H1 (cell line): ENCODE measurements at regions not wholly inside any gene's neighbourhood (a gene's known extent, or its start where the extent isn't known, plus 50 kb on each side); places are given as distances from the start of the nearest gene placed in this dataset.

Experiments used
- CTCF ChIA-PET: fragments of 300-600 bp; sonication (Branson Sonifier 250); formaldehyde crosslinking; loops from one replicate; lab custom pipeline; 2021; ENCODE audit not compliant: partially characterized antibody; lab: Charles Lee
- POLR2A ChIA-PET: fragments of 300-600 bp; sonication (Branson Sonifier 250); formaldehyde crosslinking; loops from one replicate; lab custom pipeline; 2021; ENCODE audit warnings: inconsistent platforms; ENCODE audit not compliant: partially characterized antibody; lab: Charles Lee
- DNase-seq, 2 experiments: peaks; one replicate each; pipeline versions ENCODE4 v3.0.0 to v3.0.0-alpha.2; 2010 to 2022; ENCODE audit warnings: low spot score in 2 of 2, low read depth in 1 of 2, mixed read lengths in 1 of 2
- FAIRE-seq: peaks from 2 replicates; lab custom pipeline; 2011; peaks lifted over from hg19 to GRCh38; lab: Jason Lieb, UNC
- H2AFZ ChIP-seq: 2 replicates; pipeline ENCODE4 v1.8.1; 2012; ENCODE audit warnings: low read length, inconsistent platforms
- H2AK5ac ChIP-seq: 2 replicates; pipeline ENCODE4 v1.6.1; 2013; ENCODE audit warnings: low read depth, low read length
- H2BK120ac ChIP-seq: replicated peaks from 2 replicates; pipeline ENCODE3; 2013; ENCODE audit warnings: low read depth, low read length, inconsistent platforms
- H2BK12ac ChIP-seq: 2 replicates; pipeline ENCODE4 v1.6.1; 2013; ENCODE audit warnings: low read depth, low read length
- H2BK15ac ChIP-seq: 2 replicates; pipeline ENCODE4 v1.6.1; 2013; ENCODE audit warnings: low read length
- H2BK20ac ChIP-seq: 2 replicates; pipeline ENCODE4 v1.6.1; 2013; ENCODE audit warnings: low read length
- H2BK5ac ChIP-seq: 2 replicates; pipeline ENCODE4 v1.6.1; 2013; ENCODE audit warnings: low read depth, low read length
- H3K14ac ChIP-seq: 2 replicates; pipeline ENCODE4 v1.6.1; 2013; ENCODE audit warnings: inconsistent platforms; ENCODE audit not compliant: insufficient read length
- H3K18ac ChIP-seq: 2 replicates; pipeline ENCODE4 v1.6.1; 2013; ENCODE audit warnings: low read length; ENCODE audit errors: extremely low read depth
- H3K23ac ChIP-seq: 2 replicates; pipeline ENCODE4 v1.6.1; 2013; ENCODE audit warnings: inconsistent platforms; ENCODE audit not compliant: insufficient read length
- H3K23me2 ChIP-seq: 2 replicates; pipeline ENCODE4 v1.6.1; 2013; ENCODE audit warnings: low read depth, low read length
- H3K27ac ChIP-seq: 2 replicates; pipeline ENCODE4 v1.6.1; 2011; ENCODE audit warnings: low read depth, low read length, inconsistent platforms
- H3K27me3 ChIP-seq, 4 experiments: replicated peaks in 1 of 4; 1 replicate in 1 of 4; 2 replicates in 3 of 4; pipeline versions ENCODE4 v1.6.1 to v1.8.1; 2011 to 2013; ENCODE audit warnings: low read length in 3 of 4, mild to moderate bottlenecking in 3 of 4, inconsistent platforms in 2 of 4, mixed read lengths in 2 of 4, moderate library complexity in 1 of 4; ENCODE audit not compliant: control insufficient read depth in 3 of 4, insufficient read depth in 3 of 4; ENCODE audit errors: extremely low read depth in 1 of 4
- H3K36me3 ChIP-seq, 4 experiments: 2 replicates each; pipeline versions ENCODE4 v1.6.1 to v1.8.1; 2011 to 2013; ENCODE audit warnings: mild to moderate bottlenecking in 4 of 4, low read length in 3 of 4, moderate library complexity in 2 of 4, control low read depth in 1 of 4, inconsistent platforms in 1 of 4; ENCODE audit not compliant: insufficient read depth in 4 of 4, control insufficient read depth in 2 of 4
- H3K4ac ChIP-seq: replicated peaks from 2 replicates; pipeline ENCODE3; 2013; ENCODE audit warnings: low read length, low read depth, mixed read lengths, inconsistent platforms; ENCODE audit not compliant: insufficient read length
- H3K4me1 ChIP-seq, 4 experiments: replicated peaks in 1 of 4; 1 replicate in 1 of 4; 2 replicates in 3 of 4; pipeline versions ENCODE4 v1.6.1 to v1.8.1; 2011 to 2013; ENCODE audit warnings: low read length in 3 of 4, inconsistent platforms in 2 of 4, mixed read lengths in 1 of 4; ENCODE audit not compliant: insufficient read depth in 4 of 4, control insufficient read depth in 3 of 4
- H3K4me2 ChIP-seq, 2 experiments: 2 replicates each; pipeline versions ENCODE4 v1.6.1 to v1.8.1; 2011 to 2013; ENCODE audit warnings: low read depth in 2 of 2, low read length in 2 of 2, control low read depth in 1 of 2, inconsistent platforms in 1 of 2, mild to moderate bottlenecking in 1 of 2; ENCODE audit not compliant: insufficient read depth in 1 of 2
- H3K4me3 ChIP-seq, 4 experiments: fragments of 200-600, 300-600 bp in 1 of 4; sonication (generic), shearing (Covaris generic), sonication (Bioruptor Twin) in 1 of 4; 2 replicates each; pipeline versions ENCODE4 v1.5.1 to v1.8.1; 2011 to 2016; ENCODE audit warnings: low read length in 4 of 4, low read depth in 3 of 4, control low read depth in 2 of 4, inconsistent platforms in 2 of 4, mild to moderate bottlenecking in 2 of 4, mixed read lengths in 1 of 4, moderate library complexity in 1 of 4; ENCODE audit not compliant: insufficient read depth in 2 of 4; ENCODE audit errors: extremely low read depth in 1 of 4
- H3K56ac ChIP-seq: replicated peaks from 2 replicates; pipeline ENCODE3; 2013; ENCODE audit warnings: low read depth, mild to moderate bottlenecking, mixed read lengths, low read length, inconsistent platforms; ENCODE audit not compliant: insufficient read length
- H3K79me1 ChIP-seq: 2 replicates; pipeline ENCODE4 v1.6.1; 2013; ENCODE audit warnings: low read depth, low read length, control low read depth
- H3K79me2 ChIP-seq, 2 experiments: 2 replicates each; pipeline versions ENCODE4 v1.6.1 to v1.8.1; 2012 to 2013; ENCODE audit warnings: low read length in 2 of 2, mild to moderate bottlenecking in 2 of 2, inconsistent platforms in 1 of 2; ENCODE audit not compliant: insufficient read depth in 2 of 2, control insufficient read depth in 1 of 2
- H3K9ac ChIP-seq, 4 experiments: replicated peaks in 1 of 4; 1 replicate in 1 of 4; 2 replicates in 3 of 4; pipeline versions ENCODE4 v1.6.1 to v1.8.1; 2011 to 2013; ENCODE audit warnings: low read depth in 3 of 4, low read length in 3 of 4, control low read depth in 2 of 4, mild to moderate bottlenecking in 2 of 4, moderate library complexity in 2 of 4, inconsistent platforms in 1 of 4; ENCODE audit errors: extremely low read depth in 1 of 4
- H3K9me3 ChIP-seq, 2 experiments: 2 replicates each; pipeline versions ENCODE4 v1.6.1 to v1.8.1; 2012 to 2013; ENCODE audit warnings: mild to moderate bottlenecking in 2 of 2, moderate library complexity in 2 of 2, control low read depth in 1 of 2, inconsistent platforms in 1 of 2, low read depth in 1 of 2, low read length in 1 of 2, mixed read lengths in 1 of 2; ENCODE audit not compliant: insufficient read depth in 2 of 2
- H4K20me1 ChIP-seq, 2 experiments: replicated peaks in 1 of 2; 2 replicates each; pipeline versions ENCODE3 to v1.8.1; 2011 to 2013; ENCODE audit warnings: inconsistent platforms in 2 of 2, low read length in 2 of 2, mild to moderate bottlenecking in 1 of 2; ENCODE audit not compliant: insufficient read depth in 2 of 2, control insufficient read depth in 1 of 2
- H4K5ac ChIP-seq: 2 replicates; pipeline ENCODE4 v1.6.1; 2013; ENCODE audit warnings: low read length, low read depth, mixed read lengths, inconsistent platforms; ENCODE audit not compliant: insufficient read length
- H4K8ac ChIP-seq: 2 replicates; pipeline ENCODE4 v1.8.0; 2013; ENCODE audit warnings: mild to moderate bottlenecking, moderate library complexity, low read length, inconsistent platforms; ENCODE audit not compliant: insufficient read depth; ENCODE audit errors: extremely low read depth
- H4K91ac ChIP-seq: replicated peaks from 2 replicates; pipeline ENCODE3; 2013; ENCODE audit warnings: low read length, mixed read lengths, inconsistent platforms; ENCODE audit not compliant: insufficient read length
- ASH2L ChIP-seq: fragments of 200-600, 300-600 bp; sonication (generic); IDR thresholded peaks from one replicate; pipeline ENCODE4 v1.7.1; 2017; ENCODE audit warnings: low read length
- CHD2 ChIP-seq: IDR thresholded peaks from 2 replicates; pipeline ENCODE4 v1.6.1; 2012; ENCODE audit warnings: low read length, improper control_type of control experiment
- CREB1 ChIP-seq: IDR thresholded peaks from 2 replicates; pipeline ENCODE4 v1.6.1; 2012; ENCODE audit warnings: inconsistent platforms
- EP300 ChIP-seq, 2 experiments: IDR thresholded peaks; 1 replicate in 1 of 2; 2 replicates in 1 of 2; pipeline ENCODE4 v1.6.1; 2011 to 2012; ENCODE audit warnings: low read depth in 2 of 2, low read length in 2 of 2, mild to moderate bottlenecking in 2 of 2, borderline replicate concordance in 1 of 2, inconsistent platforms in 1 of 2, moderate library complexity in 1 of 2
- FOSL1 ChIP-seq: IDR thresholded peaks from 2 replicates; pipeline ENCODE4 v1.6.1; 2011; ENCODE audit warnings: mild to moderate bottlenecking, low read depth, low read length, moderate library complexity; ENCODE audit not compliant: insufficient read depth
- RXRA ChIP-seq: IDR thresholded peaks from 2 replicates; pipeline ENCODE4 v1.6.1; 2011; ENCODE audit warnings: low read depth, mild to moderate bottlenecking, low read length, moderate library complexity; ENCODE audit not compliant: insufficient read depth
- SP1 ChIP-seq: IDR thresholded peaks from 2 replicates; pipeline ENCODE4 v1.6.1; 2011; ENCODE audit warnings: low read depth, low read length
- TAF1 ChIP-seq: IDR thresholded peaks from 2 replicates; pipeline ENCODE4 v1.6.1; 2011; ENCODE audit warnings: mild to moderate bottlenecking, low read depth, low read length
- TBP ChIP-seq: IDR thresholded peaks from 2 replicates; pipeline ENCODE4 v1.6.1; 2011; ENCODE audit warnings: low read depth, low read length, improper control_type of control experiment
- ZNF274 ChIP-seq: IDR thresholded peaks from 2 replicates; pipeline ENCODE4 v1.7.0; 2012; ENCODE audit warnings: low read length, borderline replicate concordance; ENCODE audit errors: extremely low read depth
- WGBS, 2 experiments: shearing (Covaris generic) in 1 of 2; methylation state at CpG; one replicate each; pipeline versions ENCODE4 v1.1.6 to v1.1.7; 2013 to 2015; ENCODE audit warnings: low lambda C conversion rate in 2 of 2, mixed read lengths in 2 of 2, inconsistent platforms in 1 of 2, low coverage in 1 of 2, missing lambda C conversion rate in 1 of 2; ENCODE audit not compliant: insufficient replicate concordance in 2 of 2, insufficient coverage in 1 of 2, insufficient read length in 1 of 2; ENCODE audit errors: extremely low coverage in 1 of 2, missing lambda C conversion rate in 1 of 2; 5-methylcytosine and 5-hydroxymethylcytosine counted together

DNA sequence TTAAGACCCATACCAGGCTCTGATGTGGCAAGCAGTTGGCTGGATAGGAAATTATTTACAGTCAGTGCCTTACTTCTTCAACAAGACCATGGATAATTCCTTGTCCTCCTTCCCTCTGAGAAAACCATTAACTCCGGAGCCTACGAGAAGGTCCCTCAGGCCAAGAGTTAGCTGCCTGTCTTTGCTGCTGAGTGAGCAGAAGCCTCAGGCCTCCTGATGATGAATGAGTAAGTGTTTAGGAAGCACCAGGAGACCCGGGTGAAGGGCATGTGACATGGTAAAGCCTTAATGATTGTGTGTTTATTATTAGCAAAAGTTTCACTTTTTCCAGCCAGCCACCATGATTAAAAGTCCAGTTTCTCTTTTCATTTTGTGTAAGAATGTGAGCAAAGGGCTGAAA, 174.9 kb upstream of the TOPAZ1 start:
- Histone ChIP-seq H3K9me3 (no peaks in the 10 kb centered on the region), H3K9ac (no peak overlapping the region; a peak in 1 of 7 replicates), H4K20me1 (no peaks in the 10 kb centered on the region), H3K23ac (no peak overlapping the region), H2BK12ac (no peak overlapping the region), H3K36me3 (no peaks in the 10 kb centered on the region), H4K91ac (no peak overlapping the region), H3K4me3 (no peak overlapping the region), H3K4me1 (peaks cover 4 to 15% (median 10%) of the 10 kb centered on the region in 4 experiments), H3K14ac (no peak overlapping the region), H2BK5ac (no peak overlapping the region), H4K8ac (no peak overlapping the region), H3K23me2 (no peaks in the 10 kb centered on the region; the same call in 1 of the 2 replicates), H3K4me2 (no peak overlapping the region), H4K5ac (no peak overlapping the region), H3K79me1 (no peaks in the 10 kb centered on the region), H3K79me2 (no peaks in the 10 kb centered on the region), H3K27ac (no peak overlapping the region), H2BK15ac (no peak overlapping the region), H2BK20ac (no peak overlapping the region), H3K4ac (no peak overlapping the region), H2AK5ac (no peak overlapping the region), H3K18ac (no peak overlapping the region), H3K27me3 (no peaks in the 10 kb centered on the region), H2AFZ (no peak overlapping the region), H3K56ac (no peak overlapping the region), H2BK120ac (no peak overlapping the region)
- FAIRE-seq (no peak), DNase-seq (no peak)
- TF ChIP-seq EP300 (IDR thresholded peaks at IDR 0.05; ENCODE audit: borderline replicate concordance in 1 of 2, low read depth in 2 of 2, low read length in 2 of 2), result no peak
- TF ChIP-seq SP1, result no peak
- no peak for TF ChIP-seq RXRA
- TF ChIP-seq CHD2, result no peak
- TF ChIP-seq CREB1, result no peak
- no peak for TF ChIP-seq FOSL1
- TF ChIP-seq ZNF274, result no peak
- TF ChIP-seq TBP, result no peak
- TF ChIP-seq TAF1, result no peak
- no peak for TF ChIP-seq ASH2L
- POLR2A ChIA-PET, result no interaction called here
- CTCF ChIA-PET, result interaction anchor here (1.0 to 3.2 kb wide), 11 partner anchors 8 to 211 kb away, joined by 3 to 15 read pairs (median 4); no protein-coding TSS in a partner anchor
- WGBS, 2 experiments, result 78% methylated on average over 3 of the region's 3 CpGs; no CpG with 5 or more reads in 1 of the 2 experiments
